WTC11 (cell line): ENCODE measurements at regions not wholly inside any gene's neighbourhood (a gene's known extent, or its start where the extent isn't known, plus 50 kb on each side); places are given as distances from the start of the nearest gene placed in this dataset.

Source experiments
- ATAC-seq: fragments of 200-7000 bp; cut with Tn5 transposase; 2 replicates; pipeline ENCODE4 v1.10.0; 2021; ENCODE audit warnings: mild to moderate bottlenecking, moderate library complexity
- CTCF ChIA-PET: fragments of 300-600 bp; sonication (Branson Sonifier 250); formaldehyde crosslinking; loops from one replicate; lab custom pipeline; 2021; ENCODE audit warnings: antibody characterized with exemption; lab: Charles Lee
- POLR2A ChIA-PET: fragments of 350-600 bp; sonication (Branson Sonifier 250); formaldehyde crosslinking; loops from one replicate; lab custom pipeline; 2021; ENCODE audit warnings: antibody characterized with exemption; lab: Charles Lee
- DNase-seq: peaks from one replicate; pipeline ENCODE4 v3.0.0; 2021; ENCODE audit warnings: low spot score
- H3K27ac Mint-ChIP-seq: 2 replicates; pipeline ENCODE4 v1.8.0; 2021; ENCODE audit warnings: mixed read lengths
- H3K27me3 Mint-ChIP-seq: 2 replicates; pipeline ENCODE4 v1.8.0; 2021; ENCODE audit warnings: low read depth, mild to moderate bottlenecking, moderate library complexity, mixed read lengths
- H3K36me3 Mint-ChIP-seq: 2 replicates; pipeline ENCODE4 v1.8.0; 2021; ENCODE audit warnings: mixed read lengths
- H3K4me1 Mint-ChIP-seq: 2 replicates; pipeline ENCODE4 v1.8.0; 2022; ENCODE audit warnings: mixed read lengths
- H3K4me3 Mint-ChIP-seq: 2 replicates; pipeline ENCODE4 v1.8.0; 2021; ENCODE audit warnings: mild to moderate bottlenecking, moderate library complexity, mixed read lengths
- H3K9me3 Mint-ChIP-seq: 2 replicates; pipeline ENCODE4 v1.8.0; 2021; ENCODE audit warnings: mixed read lengths
- CDX4 ChIP-seq: fragments of 250-450 bp; sonication (Bioruptor Pico); IDR thresholded peaks from 2 replicates; pipeline ENCODE4 v1.9.0; 2021; ENCODE audit warnings: moderate library complexity, mild to moderate bottlenecking, inconsistent platforms, borderline replicate concordance
- E2F1 ChIP-seq: sonication (generic); formaldehyde crosslinking; IDR thresholded peaks from 2 replicates; pipeline ENCODE4 v1.8.0; 2022; ENCODE audit warnings: mild to moderate bottlenecking, missing genetic modification reagents
- E2F5 ChIP-seq: sonication (generic); formaldehyde crosslinking; IDR thresholded peaks from 2 replicates; pipeline ENCODE4 v1.8.1; 2022; ENCODE audit warnings: mild to moderate bottlenecking, moderate library complexity, missing genetic modification reagents
- ELF4 ChIP-seq: sonication (generic); formaldehyde crosslinking; IDR thresholded peaks from 2 replicates; pipeline ENCODE4 v1.8.1; 2022; ENCODE audit warnings: low read depth, mild to moderate bottlenecking, moderate library complexity, missing genetic modification reagents
- ESRRA ChIP-seq: sonication (generic); formaldehyde crosslinking; IDR thresholded peaks from 2 replicates; pipeline ENCODE4 v1.8.1; 2022; ENCODE audit warnings: mild to moderate bottlenecking, missing genetic modification reagents, borderline replicate concordance
- FOXJ3 ChIP-seq: sonication (generic); formaldehyde crosslinking; IDR thresholded peaks from 2 replicates; pipeline ENCODE4 v1.9.0; 2021; ENCODE audit warnings: missing genetic modification reagents, mild to moderate bottlenecking, borderline replicate concordance
- FOXP4 ChIP-seq: sonication (generic); formaldehyde crosslinking; IDR thresholded peaks from 2 replicates; pipeline ENCODE4 v1.8.0; 2022; ENCODE audit warnings: mild to moderate bottlenecking, missing genetic modification reagents
- GRHL2 ChIP-seq: fragments of 250-450 bp; sonication (Bioruptor Pico); IDR thresholded peaks from 2 replicates; pipeline ENCODE4 v1.8.0; 2022; ENCODE audit warnings: mild to moderate bottlenecking, moderate library complexity; ENCODE audit not compliant: insufficient replicate concordance, severe bottlenecking
- IRF1 ChIP-seq: sonication (generic); formaldehyde crosslinking; IDR thresholded peaks from 2 replicates; pipeline ENCODE4 v1.8.0; 2023; ENCODE audit warnings: missing genetic modification reagents
- JAZF1 ChIP-seq: fragments of 250-450 bp; sonication (Bioruptor Pico); IDR thresholded peaks from 2 replicates; pipeline ENCODE4 v1.9.0; 2021; ENCODE audit warnings: moderate library complexity, mild to moderate bottlenecking, inconsistent platforms
- MAX ChIP-seq: sonication (generic); formaldehyde crosslinking; IDR thresholded peaks from 2 replicates; pipeline ENCODE4 v1.8.0; 2022; ENCODE audit warnings: mild to moderate bottlenecking, missing genetic modification reagents
- NFE2L1 ChIP-seq: sonication (generic); formaldehyde crosslinking; IDR thresholded peaks from 2 replicates; pipeline ENCODE4 v1.8.1; 2023; ENCODE audit warnings: missing genetic modification reagents
- STAT6 ChIP-seq: sonication (generic); formaldehyde crosslinking; conservative IDR thresholded peaks from 2 replicates; pipeline ENCODE4 v1.8.1; 2023; ENCODE audit warnings: mild to moderate bottlenecking, low read depth, missing genetic modification reagents, moderate library complexity
- TEAD4 ChIP-seq: sonication (generic); formaldehyde crosslinking; IDR thresholded peaks from 2 replicates; pipeline ENCODE4 v1.8.0; 2022; ENCODE audit warnings: mild to moderate bottlenecking, missing genetic modification reagents
- USF2 ChIP-seq: sonication (generic); formaldehyde crosslinking; IDR thresholded peaks from 2 replicates; pipeline ENCODE4 v1.8.1; 2023; ENCODE audit warnings: mild to moderate bottlenecking, missing genetic modification reagents, moderate library complexity
- ZBTB43 ChIP-seq: sonication (generic); formaldehyde crosslinking; IDR thresholded peaks from 2 replicates; pipeline ENCODE4 v1.8.1; 2023; ENCODE audit warnings: mild to moderate bottlenecking, missing genetic modification reagents
- ZNF263 ChIP-seq: sonication (generic); formaldehyde crosslinking; IDR thresholded peaks from 2 replicates; pipeline ENCODE4 v1.8.1; 2022; ENCODE audit warnings: low read depth, mild to moderate bottlenecking, moderate library complexity, missing genetic modification reagents
- ZNF396 ChIP-seq: fragments of 250-450 bp; sonication (Bioruptor Pico); IDR thresholded peaks from 2 replicates; pipeline ENCODE4 v1.8.0; 2021; ENCODE audit warnings: mild to moderate bottlenecking, moderate library complexity, borderline replicate concordance

GRCh38 chr20:33910056-33910455 lies 83.7 kb upstream of the RALY start:
- no peak for DNase-seq
- H3K9me3 Mint-ChIP-seq: no peaks in the 10 kb centered on the region
- peaks cover 4% of the 10 kb centered on the region; the same call in 1 of the 2 replicates for H3K27me3 Mint-ChIP-seq
- H3K4me3 Mint-ChIP-seq: no peak overlapping the region
- TF ChIP-seq FOXJ3 (no peak), E2F1 (CRISPR knock-in tag) (no peak), ZNF396 (CRISPR knock-in tag) (no peak), NFE2L1 (CRISPR knock-in tag) (no peak), STAT6 (no peak), IRF1 (CRISPR knock-in tag) (no peak), ELF4 (no peak), JAZF1 (CRISPR knock-in tag) (no peak)
- CTCF ChIA-PET: interaction anchor here (1.1 to 1.6 kb wide), 2 partner anchors 11 to 13 kb away, joined by 3 to 4 read pairs; no protein-coding TSS in a partner anchor
- H3K27ac Mint-ChIP-seq: no peak overlapping the region
- POLR2A ChIA-PET: no interaction called here
- H3K4me1 Mint-ChIP-seq: peaks cover 8% of the 10 kb centered on the region
- no peaks in the 10 kb centered on the region for H3K36me3 Mint-ChIP-seq
- no peak for ATAC-seq

GRCh38 chr20:33910529-33911327 lies 83.0 kb upstream of the RALY start:
- Mint-ChIP-seq H3K36me3 (no peaks in the 10 kb centered on the region), H3K27ac (no peak overlapping the region), H3K27me3 (peaks cover 4% of the 10 kb centered on the region; the same call in 1 of the 2 replicates), H3K4me1 (peaks cover 14% of the 10 kb centered on the region), H3K4me3 (no peak overlapping the region), H3K9me3 (no peaks in the 10 kb centered on the region)
- ChIA-PET POLR2A (no interaction called here), CTCF (interaction anchor here (1.1 to 1.6 kb wide), 2 partner anchors 11 to 13 kb away, joined by 3 to 4 read pairs; no protein-coding TSS in a partner anchor)
- DNase-seq (no peak), ATAC-seq (no peak)
- TF ChIP-seq FOXP4 (CRISPR knock-in tag): no peak
- TF ChIP-seq ESRRA: no peak
- no peak for TF ChIP-seq MAX (CRISPR knock-in tag)
- no peak for TF ChIP-seq GRHL2 (CRISPR knock-in tag)
- TF ChIP-seq ZNF263 (CRISPR knock-in tag): no peak
- no peak for TF ChIP-seq CDX4 (CRISPR knock-in tag)
- no peak for TF ChIP-seq ZBTB43 (CRISPR knock-in tag)
- TF ChIP-seq E2F5 (CRISPR knock-in tag): no peak
- no peak for TF ChIP-seq USF2 (CRISPR knock-in tag)
- TF ChIP-seq TEAD4 (CRISPR knock-in tag): no peak
